GM19468 (cell line): ENCODE measurements at regions not wholly inside any gene's neighbourhood (a gene's known extent, or its start where the extent isn't known, plus 50 kb on each side); places are given as distances from the start of the nearest gene placed in this dataset.
"Not testable (repeated sequence)": the region's sequence is repeated elsewhere in the genome, so short reads cannot be mapped to it uniquely, and the experiment has no call there.

Source experiments
- ATAC-seq: cut with Tn5 transposase; IDR thresholded peaks from one replicate; pipeline ENCODE4 v1.9.1; 2021; ENCODE audit warnings: mild to moderate bottlenecking, moderate library complexity, moderate number of reproducible peaks; ENCODE audit not compliant: unreplicated experiment; ENCODE audit errors: extremely low read depth

DNA sequence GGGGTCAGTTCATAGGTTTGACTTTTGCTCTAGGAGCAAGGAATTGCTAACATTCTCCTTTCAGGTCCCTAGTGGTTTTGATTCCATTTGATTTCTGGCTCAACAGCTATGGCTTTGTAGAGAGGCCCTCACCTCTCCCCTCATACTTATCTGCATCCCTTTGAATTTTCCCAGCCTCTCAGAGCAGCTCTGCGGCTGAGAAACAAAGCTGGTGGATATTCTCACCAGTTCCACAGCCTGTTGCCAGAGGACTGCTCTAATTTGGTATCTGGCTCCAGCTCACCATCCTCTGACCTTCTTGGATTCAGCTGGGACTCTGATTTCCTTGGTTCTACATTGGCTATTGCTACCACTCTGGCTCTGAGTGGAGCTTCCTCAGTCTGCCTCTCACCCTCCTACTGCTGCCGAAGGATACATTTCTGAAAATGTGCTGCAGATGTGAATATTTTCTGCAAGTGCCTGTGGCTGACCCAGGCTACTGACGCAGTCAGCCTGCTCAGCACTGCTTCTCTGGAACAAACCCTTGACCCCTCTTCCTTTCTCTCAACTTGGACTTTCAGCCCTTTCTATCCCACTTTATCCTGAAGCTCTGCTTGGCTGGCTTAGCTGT is 110.9 kb upstream of the ENPEP start:
- ATAC-seq, result no peak

DNA sequence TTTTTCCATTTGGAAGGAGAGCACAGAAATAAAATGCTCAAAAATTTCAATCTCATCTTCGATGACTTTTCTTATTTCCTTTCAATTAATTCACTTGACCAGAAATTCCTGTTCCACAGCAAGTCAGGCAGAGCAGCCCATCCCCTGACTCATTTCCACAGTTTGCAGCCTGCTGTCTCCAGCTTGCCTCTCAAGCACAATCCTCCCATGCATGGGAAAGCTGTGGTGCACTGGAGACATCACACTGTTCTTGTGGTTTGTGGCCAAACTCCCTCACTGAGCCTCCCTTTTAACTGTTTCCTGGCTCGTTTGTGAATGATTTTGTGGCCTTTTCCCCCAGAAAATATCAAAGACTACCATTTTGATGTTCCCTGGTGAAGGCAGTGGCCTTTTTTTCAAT is 114.0 kb upstream of the ENPEP start:
- no peak for ATAC-seq

DNA sequence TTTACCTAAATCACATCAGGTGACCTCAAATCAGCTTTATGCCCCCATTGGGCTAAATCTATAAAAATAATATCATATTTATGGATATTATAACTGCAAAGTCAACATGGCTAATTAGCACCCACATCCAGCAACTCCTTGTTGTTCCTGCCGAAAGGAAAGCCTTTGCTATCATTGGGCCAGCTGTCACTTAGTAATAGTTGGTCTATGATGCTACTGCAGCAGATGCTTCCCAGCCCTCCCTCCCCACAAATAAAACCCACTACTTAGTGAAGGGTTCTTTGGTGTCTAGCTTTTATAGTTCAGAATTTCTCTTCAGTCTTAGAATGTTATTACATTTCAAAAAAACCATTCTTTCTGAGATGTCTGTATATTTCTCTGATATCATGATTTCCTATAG is 116.9 kb upstream of the ENPEP start:
- no peak for ATAC-seq

DNA sequence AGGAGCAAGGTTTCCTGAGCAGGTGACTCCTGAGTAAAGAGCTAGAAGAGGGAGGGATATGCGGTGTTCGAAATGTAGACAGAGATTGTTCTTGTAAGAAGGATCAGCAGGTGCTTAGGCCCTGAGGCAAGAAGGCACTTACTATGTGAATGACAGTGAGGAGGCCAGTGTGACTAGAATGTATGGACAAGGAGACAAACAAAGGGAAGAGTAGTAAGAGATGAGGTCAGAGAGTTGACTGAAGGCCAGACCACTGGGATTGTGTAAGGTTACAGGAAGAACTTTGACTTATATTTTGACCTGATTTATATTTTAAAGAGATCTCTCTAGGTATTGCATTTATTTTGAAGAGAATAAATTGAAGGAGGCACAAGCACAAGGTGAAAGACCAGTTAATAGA is 118.4 kb upstream of the ENPEP start:
- ATAC-seq, result no peak

DNA sequence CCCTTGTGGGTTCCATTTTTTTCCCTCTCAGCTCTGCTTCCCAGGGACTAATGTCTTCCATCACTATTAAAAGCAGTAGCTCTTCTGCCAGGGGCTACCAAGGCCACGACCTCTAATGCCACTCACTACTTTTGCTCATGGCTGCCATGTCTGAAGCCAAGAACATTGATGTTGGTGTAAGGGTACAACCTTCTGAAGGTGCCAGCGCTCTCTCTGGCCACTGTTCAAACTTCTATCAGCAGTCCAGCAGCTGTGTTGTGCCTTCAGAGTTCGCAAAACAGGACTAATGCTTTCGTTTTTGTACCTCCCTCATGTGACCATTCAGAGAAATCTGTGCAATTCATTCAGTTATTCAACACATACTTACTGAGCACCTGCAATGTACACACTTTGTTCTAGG is 121.5 kb upstream of the ENPEP start:
- no peak for ATAC-seq

DNA sequence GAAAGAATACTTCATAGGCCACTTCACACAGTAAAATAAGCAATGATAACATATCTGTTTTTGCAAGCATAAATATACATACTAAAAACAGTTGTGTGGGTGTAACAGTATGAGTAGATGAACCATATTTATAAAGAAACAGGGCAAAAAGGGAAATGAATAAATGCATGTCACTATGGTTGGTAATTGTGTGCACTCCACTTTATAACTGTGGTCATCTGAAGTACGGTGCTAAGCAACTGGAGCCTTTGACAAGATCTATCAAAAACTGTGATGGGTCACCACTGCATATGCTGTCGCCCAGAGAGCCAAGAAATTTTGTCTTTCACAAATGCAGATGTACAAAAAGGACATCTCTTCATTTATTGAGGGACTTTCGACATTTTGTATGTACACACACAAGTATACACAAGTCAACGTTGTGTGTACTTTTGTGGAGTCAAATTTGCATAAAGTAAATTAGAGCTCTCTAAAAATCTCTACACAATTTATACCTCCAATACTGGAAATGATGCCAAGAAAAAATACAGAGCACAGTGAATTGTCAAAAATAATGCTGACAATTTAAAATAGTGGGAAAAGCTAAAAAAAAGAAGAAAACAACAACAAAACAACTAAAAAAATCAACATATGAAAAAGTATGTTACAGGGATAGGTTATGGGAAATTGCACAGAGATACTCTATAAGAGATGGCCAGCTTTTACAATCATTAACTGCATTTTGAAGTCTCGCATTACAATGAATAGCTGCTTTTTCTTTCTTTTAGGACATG is 123.1 kb upstream of the ENPEP start:
- no peak for ATAC-seq

DNA sequence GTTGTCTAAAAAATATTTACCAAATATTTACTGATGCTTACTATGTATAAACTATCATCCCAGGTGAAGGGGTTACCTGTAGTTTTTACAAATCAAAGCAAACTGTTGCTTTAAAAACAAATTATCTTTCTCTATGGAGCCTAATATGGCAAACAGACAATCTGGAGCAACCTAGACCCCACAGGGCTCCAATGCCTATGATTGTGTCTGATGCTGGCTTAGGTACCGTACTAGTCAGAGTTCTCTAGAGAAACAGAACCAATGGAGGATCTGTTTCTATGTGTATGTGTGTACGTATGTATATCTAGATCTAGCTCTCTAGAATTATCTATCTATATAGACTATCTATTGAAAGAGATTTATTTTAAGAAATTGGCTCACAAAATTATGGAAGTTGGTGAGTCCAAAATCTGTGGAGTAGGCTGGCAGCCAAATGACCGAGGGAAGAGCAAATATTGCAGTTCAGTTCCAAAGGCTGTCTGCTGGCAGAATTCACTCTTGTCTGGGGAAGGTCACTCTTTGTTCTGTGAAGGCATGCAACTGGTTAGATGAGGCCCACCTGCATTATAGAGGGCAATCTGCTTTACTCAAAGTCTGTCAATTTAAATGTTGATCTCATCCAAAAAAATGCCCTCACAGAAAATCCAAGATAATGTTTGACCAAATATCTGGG is 127.1 kb upstream of the ENPEP start:
- ATAC-seq, result no peak

DNA sequence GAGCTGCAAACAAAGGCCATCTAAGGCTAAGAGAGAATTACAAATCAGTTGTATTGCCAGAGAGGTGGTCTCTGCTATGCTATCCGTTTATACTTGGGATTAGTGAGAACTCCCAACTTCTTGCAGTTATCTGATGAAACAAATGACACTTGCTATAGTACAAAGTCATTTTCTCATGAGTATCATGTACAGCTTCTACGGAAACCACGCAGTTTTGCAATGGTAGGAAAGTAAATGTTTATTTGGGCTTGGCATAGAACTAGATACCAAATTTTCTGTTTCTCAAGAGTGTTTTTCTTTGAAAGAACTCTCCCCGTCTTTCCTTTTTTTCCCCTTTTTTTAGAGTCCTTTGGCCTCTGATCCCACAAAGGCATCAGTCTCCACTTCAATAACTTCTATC is 128.2 kb upstream of the ENPEP start:
- no peak for ATAC-seq

DNA sequence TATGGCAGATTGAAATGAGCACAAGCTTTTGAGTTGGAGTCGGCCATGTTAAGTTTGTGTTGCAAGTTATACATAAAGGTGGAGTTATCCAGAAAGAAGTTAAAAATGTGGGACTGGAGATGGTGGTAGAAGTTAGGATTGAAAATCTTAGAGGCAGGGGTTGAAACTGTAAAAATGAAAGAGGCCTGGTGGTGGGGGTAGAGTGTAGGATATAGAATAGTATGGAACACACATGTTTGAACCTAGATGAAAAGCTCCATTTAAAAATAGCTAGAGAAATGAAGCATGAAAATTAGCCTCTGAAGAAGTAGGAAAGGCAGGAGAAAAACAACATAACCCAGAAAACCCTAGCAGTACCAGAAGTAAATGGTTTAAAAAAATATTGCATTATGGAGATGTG is 131.8 kb upstream of the ENPEP start:
- ATAC-seq, result no peak

DNA sequence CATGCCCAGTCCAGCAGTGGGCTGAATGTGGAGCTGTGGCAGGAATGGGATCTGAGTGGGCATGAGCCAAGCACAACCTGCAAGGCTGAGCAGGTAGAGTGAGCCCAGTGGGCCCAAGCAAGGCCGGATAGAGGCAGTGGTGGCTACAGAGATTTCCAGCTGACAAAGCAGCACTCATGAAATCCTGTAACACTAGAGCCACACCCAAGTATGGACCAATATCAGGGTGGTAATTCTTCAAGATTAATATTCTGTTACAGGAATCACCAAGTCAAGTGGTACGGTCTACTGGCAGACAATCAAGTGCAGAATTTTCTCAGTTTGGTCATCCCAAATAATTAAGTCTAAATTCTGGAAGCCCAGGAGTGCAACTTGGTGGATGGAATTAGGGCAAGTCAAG is 132.4 kb upstream of the ENPEP start:
- no peak for ATAC-seq

DNA sequence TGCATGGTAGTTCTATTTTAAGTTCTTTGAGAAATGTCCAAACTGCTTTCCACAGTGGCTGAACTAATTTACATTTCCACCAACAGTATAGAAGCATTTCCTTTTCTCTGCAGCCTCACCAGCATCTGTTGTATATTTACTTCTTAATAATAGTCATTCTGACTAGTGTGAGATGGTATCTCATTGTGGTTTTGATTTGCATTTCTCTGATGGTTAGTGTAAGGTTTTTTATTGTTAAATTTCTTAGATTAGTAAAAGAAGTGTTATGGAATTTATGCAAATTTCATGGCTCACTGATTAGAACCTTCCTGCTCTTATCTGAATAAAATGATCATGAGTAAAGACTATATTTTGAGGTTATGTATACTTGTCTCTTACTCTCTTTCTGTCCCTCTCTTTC is 134.8 kb upstream of the ENPEP start:
- ATAC-seq, result peak; percentile 51

DNA sequence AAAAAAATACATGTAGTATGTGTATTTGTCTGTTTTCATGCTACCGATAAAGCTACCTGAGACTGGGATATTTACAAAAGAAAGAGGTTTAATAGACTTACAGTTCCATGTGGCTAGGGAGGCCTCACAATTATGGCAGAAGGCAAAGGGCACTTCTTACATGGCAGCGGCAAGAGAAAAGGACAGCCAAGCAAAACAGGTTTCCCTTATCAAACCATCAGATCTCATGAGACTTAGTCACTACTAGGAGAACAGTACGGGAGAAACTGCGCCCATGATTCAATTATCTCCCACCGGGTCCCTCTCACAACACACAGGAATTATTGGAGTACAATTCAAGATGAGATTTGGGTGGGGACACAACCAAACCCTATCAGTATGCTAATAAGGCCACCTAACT is 137.0 kb upstream of the ELOVL6 start:
- no peak for ATAC-seq

DNA sequence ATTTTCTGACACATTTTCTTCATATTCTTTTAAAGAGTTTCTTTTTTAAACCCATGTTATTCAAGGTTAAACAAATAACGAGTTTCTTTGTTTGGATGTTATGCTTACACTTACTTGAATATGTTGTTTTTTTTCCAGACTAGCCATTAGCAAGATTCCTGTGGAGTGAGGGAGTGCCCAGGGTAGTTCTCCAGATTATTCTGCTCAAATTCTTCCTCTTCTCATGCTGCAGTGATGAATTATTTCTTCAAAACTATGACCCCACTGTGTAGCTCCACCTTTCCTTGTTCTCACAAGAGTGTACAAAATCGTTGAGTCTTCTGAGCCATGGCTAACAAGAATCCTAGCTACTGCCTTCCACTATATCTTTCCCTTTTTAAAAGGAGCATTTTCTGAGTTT is 134.1 kb upstream of the ELOVL6 start:
- ATAC-seq, result no peak

DNA sequence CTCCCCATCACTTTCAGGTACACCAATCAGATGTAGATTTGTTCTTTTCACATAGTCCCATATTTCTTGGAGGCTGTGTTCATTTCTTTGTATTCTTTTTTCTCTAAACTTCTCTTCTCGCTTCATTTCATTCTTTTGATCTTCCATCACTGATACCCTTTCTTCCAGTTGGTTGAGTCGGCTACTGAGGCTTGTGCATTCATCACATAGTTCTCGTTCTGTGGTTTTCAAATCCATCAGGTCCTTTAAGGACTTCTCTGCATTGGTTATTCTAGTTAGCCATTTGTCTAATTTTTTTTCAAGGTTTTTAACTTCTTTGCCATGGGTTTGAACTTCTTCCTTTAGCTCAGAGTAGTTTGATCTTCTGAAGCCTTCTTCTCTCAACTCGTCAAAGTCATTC is 128.0 kb upstream of the ELOVL6 start:
- ATAC-seq, result not testable (repeated sequence)

DNA sequence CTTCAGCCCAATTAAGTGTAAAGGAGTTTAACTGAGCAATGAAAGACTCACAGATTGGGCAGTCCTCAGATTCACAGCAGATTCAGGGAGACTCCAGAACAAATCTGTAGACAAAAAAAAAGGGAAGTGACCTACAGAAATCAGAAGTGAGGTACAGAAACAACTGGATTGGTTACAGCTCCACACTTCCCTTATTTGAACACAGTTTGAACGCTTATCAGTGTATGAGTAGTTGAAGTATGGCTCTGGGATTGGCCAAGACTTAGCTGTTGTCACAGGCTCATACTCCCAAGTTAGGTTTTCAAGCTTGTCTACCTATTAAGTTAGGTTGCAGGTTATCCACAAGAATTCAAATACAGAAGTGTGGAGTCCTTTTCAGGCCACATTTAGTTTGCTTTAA is 112.4 kb upstream of the ELOVL6 start:
- no peak for ATAC-seq

DNA sequence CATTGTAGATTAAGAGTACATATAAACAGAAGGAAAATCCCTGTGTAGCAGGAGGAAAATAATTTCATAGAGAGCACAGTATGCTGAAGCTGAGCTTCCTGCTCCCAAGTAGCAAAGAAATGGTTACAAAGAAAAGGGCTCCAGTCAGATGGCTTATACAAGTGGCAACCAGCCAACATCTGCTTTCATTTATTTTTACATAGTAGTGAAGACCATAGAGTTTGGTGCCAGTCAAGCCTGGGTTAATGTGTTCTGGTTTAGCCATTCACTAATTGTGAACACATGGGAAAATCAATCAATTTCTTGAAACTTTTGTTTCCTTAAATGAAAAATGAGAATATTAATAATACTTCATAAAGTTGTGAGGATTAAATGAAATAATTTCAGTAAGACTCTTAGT is 111.3 kb upstream of the ELOVL6 start:
- no peak for ATAC-seq

DNA sequence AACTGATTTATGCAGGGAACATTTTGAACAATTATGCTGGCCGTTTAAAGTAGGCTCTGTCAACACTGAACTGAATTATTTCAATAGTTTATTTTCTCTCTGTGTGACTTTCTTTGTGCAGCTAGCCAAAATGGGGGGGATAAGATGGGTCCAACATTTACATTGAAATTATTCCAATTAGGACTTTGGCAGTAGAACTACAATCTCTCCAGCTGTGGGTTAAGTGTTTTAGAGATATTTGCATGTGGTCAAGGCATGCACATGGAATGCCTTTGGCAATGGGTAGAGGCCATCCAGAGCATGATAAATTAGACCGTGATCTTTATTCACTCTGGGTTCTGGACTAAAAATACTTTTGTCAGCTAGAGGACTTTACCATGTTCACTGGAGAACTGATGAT is 107.9 kb upstream of the ELOVL6 start:
- ATAC-seq, result no peak

DNA sequence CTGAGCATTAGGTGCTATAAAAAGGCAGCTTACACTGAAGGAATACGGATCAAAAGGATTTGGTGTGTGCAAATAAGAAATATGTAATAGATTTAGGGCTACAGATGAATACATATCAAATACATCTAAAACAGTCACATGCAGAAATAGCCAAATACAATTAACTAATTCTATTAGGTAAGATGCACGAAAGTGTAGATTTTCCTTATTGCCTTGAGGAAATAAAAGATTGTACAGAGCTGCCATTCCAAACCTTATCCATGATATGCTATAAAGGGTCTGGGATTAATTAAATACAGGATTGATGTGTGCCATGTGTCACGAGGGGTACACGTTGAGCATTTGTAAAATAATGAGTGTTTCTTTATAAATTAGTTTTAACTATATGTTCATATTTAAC is 107.0 kb upstream of the ELOVL6 start:
- no peak for ATAC-seq

DNA sequence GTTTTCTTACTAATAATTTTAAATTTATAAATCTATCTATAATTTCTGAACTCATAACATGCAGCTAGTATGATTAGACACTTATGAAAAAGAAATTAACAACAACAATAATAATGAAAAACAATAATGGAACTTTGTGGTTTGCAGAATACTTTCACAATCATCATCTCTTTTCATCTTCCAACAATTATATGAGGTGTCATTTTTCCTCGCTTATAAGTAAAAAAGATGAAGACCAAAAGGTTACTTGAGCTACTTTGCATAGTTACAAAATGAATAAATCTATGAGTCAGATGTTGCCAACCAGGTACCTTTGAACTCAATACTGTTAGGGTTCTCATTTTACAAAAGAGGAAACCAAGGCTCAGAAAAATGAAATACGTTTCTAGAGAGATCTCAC is 98.5 kb upstream of the ELOVL6 start:
- ATAC-seq, result peak; percentile 77

DNA sequence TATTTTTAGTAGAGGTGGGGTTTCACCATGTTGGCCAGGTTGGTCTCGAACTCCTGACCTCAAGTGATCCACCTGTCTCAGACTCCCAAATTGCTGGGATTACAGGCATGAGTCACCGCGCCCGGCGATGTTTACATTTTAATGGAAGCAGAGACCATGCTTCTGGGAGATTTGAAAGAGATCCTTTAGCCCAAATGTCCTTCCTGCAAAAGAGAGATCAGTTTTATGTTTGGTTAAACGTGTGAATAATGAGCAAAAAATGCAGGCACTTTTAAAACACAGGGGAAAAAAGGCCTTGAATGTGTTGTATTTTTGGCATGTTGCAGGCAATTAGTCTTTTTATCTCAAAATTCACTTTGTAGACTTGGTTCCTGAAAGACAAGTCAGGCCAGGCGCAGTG is 95.8 kb upstream of the ELOVL6 start:
- no peak for ATAC-seq

DNA sequence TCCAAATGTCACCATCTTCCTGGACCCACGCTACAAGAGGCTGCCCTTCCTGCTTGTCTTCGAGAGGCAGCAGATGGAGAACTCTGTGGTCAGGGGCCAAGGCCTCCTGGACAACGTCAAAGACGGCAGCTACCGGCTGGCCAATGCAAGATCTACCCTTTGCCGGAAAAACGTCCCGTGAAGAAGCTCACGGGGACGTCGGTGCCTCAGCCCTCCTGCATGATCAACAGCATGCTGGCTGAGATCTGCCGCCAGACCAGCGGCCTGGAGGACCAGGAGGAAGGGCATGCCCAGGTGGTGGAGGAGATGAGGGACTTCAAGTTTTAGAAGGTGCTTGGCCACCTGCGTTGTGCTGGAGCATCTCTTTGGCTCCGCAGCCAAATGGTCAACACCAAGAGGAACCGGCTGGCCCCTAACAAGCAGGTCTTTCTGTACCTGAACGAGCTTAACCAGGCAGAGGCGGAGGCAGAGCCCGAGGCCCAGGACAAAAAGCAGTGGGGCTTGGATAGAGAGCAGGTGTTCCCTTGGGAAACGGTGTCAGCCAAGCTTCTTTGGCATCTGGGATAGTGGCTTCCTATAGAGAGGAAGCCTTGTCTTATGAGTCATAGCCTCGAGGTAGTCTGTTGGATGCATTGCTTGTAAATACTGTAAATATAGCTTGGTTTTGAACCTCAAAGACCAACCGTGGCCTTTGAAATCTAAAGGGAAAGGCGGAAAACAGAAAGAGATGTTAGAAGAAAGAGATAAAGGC is 94.8 kb upstream of the ELOVL6 start:
- no peak for ATAC-seq
